Astrocyte (in vitro differentiated cells and primary cell): ENCODE measurements at regions not wholly inside any gene's neighbourhood (a gene's known extent, or its start where the extent isn't known, plus 50 kb on each side); places are given as distances from the start of the nearest gene placed in this dataset.

Experiments
- CTCF ChIP-seq: IDR thresholded peaks from 2 replicates; pipeline ENCODE4 v1.5.1; 2011; ENCODE audit warnings: low read depth, mild to moderate bottlenecking, inconsistent platforms, low read length, moderate library complexity; ENCODE audit not compliant: insufficient read depth
- EZH2 ChIP-seq: IDR thresholded peaks from 2 replicates; pipeline ENCODE4 v1.6.1; 2012; ENCODE audit warnings: mild to moderate bottlenecking, low read length, inconsistent platforms; ENCODE audit not compliant: insufficient read depth

GRCh38 chr1:198064181-198064580, 92.6 kb upstream of the NEK7 start:
- TF ChIP-seq CTCF, result no peak
- no peak for TF ChIP-seq EZH2
